ENCODE measurements at regions not wholly inside any gene's neighbourhood (a gene's known extent, or its start where the extent isn't known, plus 50 kb on each side); places are given as distances from the start of the nearest gene placed in this dataset.

DNA sequence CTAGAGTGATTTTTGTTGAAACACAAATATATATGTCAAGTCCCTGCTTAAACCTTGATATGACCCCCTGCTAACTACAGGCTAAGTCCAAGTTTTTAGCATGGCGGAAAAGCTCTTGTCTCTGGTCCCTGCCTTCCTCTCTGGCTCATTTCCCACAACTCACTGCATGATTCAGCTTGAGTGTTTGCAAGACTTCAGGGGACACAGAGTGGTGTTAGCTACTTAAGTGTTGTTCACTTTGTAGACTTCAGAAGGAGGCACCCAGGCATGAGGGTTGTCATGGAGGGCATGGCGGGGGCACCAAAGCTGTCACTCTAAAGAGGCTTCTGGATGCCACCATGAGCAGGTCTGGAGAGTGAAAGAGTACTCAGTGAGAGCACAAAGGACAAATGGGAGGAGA, 362.4 kb upstream of the ACTBL2 start:
- Mint-ChIP-seq H3K9me3 (no peaks in the 10 kb centered on the region), H3K27me3 (ENCODE audit: low read depth) (no peaks in the 10 kb centered on the region), H3K27ac (no peak overlapping the region), H3K4me3 (no peak overlapping the region), H3K36me3 (ENCODE audit: low read depth) (no peaks in the 10 kb centered on the region), H3K4me1 (ENCODE audit: low read depth) (no peaks in the 10 kb centered on the region)
- DNase-seq (ENCODE audit: low spot score): no peak

- no peak overlapping the region for H3K4me3 Mint-ChIP-seq
- no peaks in the 10 kb centered on the region for H3K36me3 Mint-ChIP-seq (ENCODE audit: low read depth)
- no peaks in the 10 kb centered on the region for H3K9me3 Mint-ChIP-seq
- no peaks in the 10 kb centered on the region for H3K27me3 Mint-ChIP-seq (ENCODE audit: low read depth)
- no peaks in the 10 kb centered on the region for H3K4me1 Mint-ChIP-seq (ENCODE audit: low read depth)
- DNase-seq (ENCODE audit: low spot score): no peak
- no peak overlapping the region for H3K27ac Mint-ChIP-seq
These were observed 361.8 kb upstream of the ACTBL2 start for GRCh38 chr5:57844410-57844809.

- H3K9me3 Mint-ChIP-seq: no peaks in the 10 kb centered on the region
- H3K4me1 Mint-ChIP-seq (ENCODE audit: low read depth): no peaks in the 10 kb centered on the region
- no peaks in the 10 kb centered on the region for H3K36me3 Mint-ChIP-seq (ENCODE audit: low read depth)
- no peak overlapping the region for H3K27ac Mint-ChIP-seq
- H3K27me3 Mint-ChIP-seq (ENCODE audit: low read depth): no peaks in the 10 kb centered on the region
- H3K4me3 Mint-ChIP-seq: no peak overlapping the region
- DNase-seq (ENCODE audit: low spot score): no peak
These were observed 360.4 kb upstream of the ACTBL2 start for GRCh38 chr5:57843059-57843367.

GRCh38 chr5:57842364-57843058, 359.9 kb upstream of the ACTBL2 start:
- no peak overlapping the region for H3K27ac Mint-ChIP-seq
- no peak for DNase-seq (ENCODE audit: low spot score)
- H3K4me1 Mint-ChIP-seq (ENCODE audit: low read depth): no peaks in the 10 kb centered on the region
- H3K4me3 Mint-ChIP-seq: no peak overlapping the region
- no peaks in the 10 kb centered on the region for H3K36me3 Mint-ChIP-seq (ENCODE audit: low read depth)
- no peaks in the 10 kb centered on the region for H3K27me3 Mint-ChIP-seq (ENCODE audit: low read depth)
- H3K9me3 Mint-ChIP-seq: no peaks in the 10 kb centered on the region

DNA sequence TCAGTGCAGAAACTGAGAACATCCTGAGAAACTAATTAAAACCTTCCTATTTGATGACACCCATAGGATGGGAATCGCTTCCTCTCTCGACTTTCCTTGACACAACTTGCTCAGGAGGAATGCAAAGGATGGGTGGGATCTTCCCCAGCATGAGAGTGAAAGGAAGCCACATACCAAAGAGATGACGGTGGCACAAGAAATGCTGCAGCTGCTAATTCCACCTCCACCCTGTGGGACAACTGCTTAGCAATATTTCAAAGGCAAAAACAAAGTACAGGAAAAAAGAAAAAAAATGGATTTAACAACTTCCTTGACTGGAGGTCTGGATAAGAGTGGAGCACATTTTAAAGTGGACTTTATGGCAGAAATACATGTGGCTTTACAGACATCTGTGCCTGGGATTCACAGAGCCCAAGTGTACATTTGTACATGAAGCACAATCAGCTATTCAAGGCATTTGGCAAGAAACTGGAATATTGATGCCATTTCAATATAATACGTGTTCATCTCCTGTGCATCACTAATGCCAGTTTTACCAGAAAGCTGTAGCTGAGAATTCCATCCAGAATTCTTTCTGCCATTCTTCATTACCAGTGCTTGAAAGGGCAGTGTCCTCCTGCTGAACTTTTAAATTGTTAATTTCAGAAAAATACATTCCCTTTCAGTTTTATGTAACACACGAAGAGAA, 359.2 kb upstream of the ACTBL2 start:
- Mint-ChIP-seq H3K27me3 (ENCODE audit: low read depth) (no peaks in the 10 kb centered on the region), H3K4me1 (ENCODE audit: low read depth) (no peaks in the 10 kb centered on the region), H3K27ac (no peak overlapping the region), H3K9me3 (no peaks in the 10 kb centered on the region), H3K4me3 (no peak overlapping the region), H3K36me3 (ENCODE audit: low read depth) (no peaks in the 10 kb centered on the region)
- no peak for DNase-seq (ENCODE audit: low spot score)

GRCh38 chr5:57839437-57840079, 356.9 kb upstream of the ACTBL2 start:
- no peaks in the 10 kb centered on the region for H3K9me3 Mint-ChIP-seq
- no peak overlapping the region for H3K4me3 Mint-ChIP-seq
- no peak overlapping the region for H3K27ac Mint-ChIP-seq
- no peaks in the 10 kb centered on the region for H3K36me3 Mint-ChIP-seq (ENCODE audit: low read depth)
- no peaks in the 10 kb centered on the region for H3K4me1 Mint-ChIP-seq (ENCODE audit: low read depth)
- H3K27me3 Mint-ChIP-seq (ENCODE audit: low read depth): no peaks in the 10 kb centered on the region
- DNase-seq (ENCODE audit: low spot score): no peak

GRCh38 chr5:57839025-57839424, 356.4 kb upstream of the ACTBL2 start:
- no peak for DNase-seq (ENCODE audit: low spot score)
- no peak overlapping the region for H3K4me3 Mint-ChIP-seq
- H3K4me1 Mint-ChIP-seq (ENCODE audit: low read depth): no peaks in the 10 kb centered on the region
- no peak overlapping the region for H3K27ac Mint-ChIP-seq
- no peaks in the 10 kb centered on the region for H3K27me3 Mint-ChIP-seq (ENCODE audit: low read depth)
- no peaks in the 10 kb centered on the region for H3K9me3 Mint-ChIP-seq
- no peaks in the 10 kb centered on the region for H3K36me3 Mint-ChIP-seq (ENCODE audit: low read depth)

- H3K4me3 Mint-ChIP-seq: no peak overlapping the region
- no peaks in the 10 kb centered on the region for H3K4me1 Mint-ChIP-seq (ENCODE audit: low read depth)
- no peak overlapping the region for H3K27ac Mint-ChIP-seq
- no peaks in the 10 kb centered on the region for H3K27me3 Mint-ChIP-seq (ENCODE audit: low read depth)
- no peaks in the 10 kb centered on the region for H3K9me3 Mint-ChIP-seq
- no peak for DNase-seq (ENCODE audit: low spot score)
- H3K36me3 Mint-ChIP-seq (ENCODE audit: low read depth): no peaks in the 10 kb centered on the region
These were observed 354.3 kb upstream of the ACTBL2 start for GRCh38 chr5:57836921-57837320.

GRCh38 chr5:57836331-57836730, 353.7 kb upstream of the ACTBL2 start:
- DNase-seq (ENCODE audit: low spot score): no peak
- H3K4me3 Mint-ChIP-seq: no peak overlapping the region
- H3K36me3 Mint-ChIP-seq (ENCODE audit: low read depth): no peaks in the 10 kb centered on the region
- no peak overlapping the region for H3K27ac Mint-ChIP-seq
- no peaks in the 10 kb centered on the region for H3K4me1 Mint-ChIP-seq (ENCODE audit: low read depth)
- no peaks in the 10 kb centered on the region for H3K9me3 Mint-ChIP-seq
- no peaks in the 10 kb centered on the region for H3K27me3 Mint-ChIP-seq (ENCODE audit: low read depth)

GRCh38 chr5:57834829-57835608, 352.4 kb upstream of the ACTBL2 start:
- Mint-ChIP-seq H3K9me3 (no peaks in the 10 kb centered on the region), H3K4me1 (ENCODE audit: low read depth) (no peaks in the 10 kb centered on the region), H3K36me3 (ENCODE audit: low read depth) (no peaks in the 10 kb centered on the region), H3K4me3 (no peak overlapping the region), H3K27me3 (ENCODE audit: low read depth) (no peaks in the 10 kb centered on the region), H3K27ac (no peak overlapping the region)
- no peak for DNase-seq (ENCODE audit: low spot score)

DNA sequence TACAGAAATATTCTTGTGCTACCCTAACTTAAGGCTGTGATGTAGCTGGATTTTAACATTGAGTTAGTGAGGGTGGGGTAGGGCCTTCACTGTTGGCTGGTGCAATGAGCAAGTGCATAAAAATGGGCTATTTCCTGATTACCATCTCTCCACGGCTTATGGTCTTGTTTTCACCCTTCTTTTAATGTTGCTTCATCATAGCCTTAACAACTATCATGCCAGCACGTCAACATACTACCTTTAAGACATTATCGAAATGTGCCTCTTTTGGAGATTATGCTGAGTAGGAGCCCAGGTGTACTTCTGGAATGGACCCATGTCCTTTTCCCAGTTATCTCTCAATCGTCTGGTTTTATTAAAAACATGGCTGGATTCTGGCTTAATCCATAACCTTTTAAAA, 350.9 kb upstream of the ACTBL2 start:
- no peaks in the 10 kb centered on the region for H3K27me3 Mint-ChIP-seq (ENCODE audit: low read depth)
- no peak for DNase-seq (ENCODE audit: low spot score)
- H3K4me3 Mint-ChIP-seq: no peak overlapping the region
- H3K4me1 Mint-ChIP-seq (ENCODE audit: low read depth): no peaks in the 10 kb centered on the region
- no peaks in the 10 kb centered on the region for H3K9me3 Mint-ChIP-seq
- no peak overlapping the region for H3K27ac Mint-ChIP-seq
- H3K36me3 Mint-ChIP-seq (ENCODE audit: low read depth): no peaks in the 10 kb centered on the region

GRCh38 chr5:57832875-57833274, 350.3 kb upstream of the ACTBL2 start:
- Mint-ChIP-seq H3K27me3 (ENCODE audit: low read depth) (no peaks in the 10 kb centered on the region), H3K36me3 (ENCODE audit: low read depth) (no peaks in the 10 kb centered on the region), H3K27ac (no peak overlapping the region), H3K4me1 (ENCODE audit: low read depth) (no peaks in the 10 kb centered on the region), H3K4me3 (no peak overlapping the region), H3K9me3 (no peaks in the 10 kb centered on the region)
- DNase-seq (ENCODE audit: low spot score): no peak

- Mint-ChIP-seq H3K4me3 (no peak overlapping the region), H3K9me3 (no peaks in the 10 kb centered on the region), H3K27me3 (ENCODE audit: low read depth) (no peaks in the 10 kb centered on the region), H3K36me3 (ENCODE audit: low read depth) (no peaks in the 10 kb centered on the region), H3K4me1 (ENCODE audit: low read depth) (no peaks in the 10 kb centered on the region), H3K27ac (no peak overlapping the region)
- no peak for DNase-seq (ENCODE audit: low spot score)
These were observed 349.3 kb upstream of the ACTBL2 start for GRCh38 chr5:57831932-57832331.

GRCh38 chr5:57831090-57831489, 348.5 kb upstream of the ACTBL2 start:
- Mint-ChIP-seq H3K9me3 (no peaks in the 10 kb centered on the region), H3K27me3 (ENCODE audit: low read depth) (no peaks in the 10 kb centered on the region), H3K4me3 (no peak overlapping the region), H3K4me1 (ENCODE audit: low read depth) (no peaks in the 10 kb centered on the region), H3K27ac (no peak overlapping the region), H3K36me3 (ENCODE audit: low read depth) (no peaks in the 10 kb centered on the region)
- DNase-seq (ENCODE audit: low spot score): no peak
